ENCODE measurements at regions not wholly inside any gene's neighbourhood (a gene's known extent, or its start where the extent isn't known, plus 50 kb on each side); places are given as distances from the start of the nearest gene placed in this dataset.
"Not testable (repeated sequence)": the region's sequence is repeated elsewhere in the genome, so short reads cannot be mapped to it uniquely, and the experiment has no call there.

GRCh38 chr10:33871061-33871956 is 536.8 kb upstream of the NRP1 start:
- no peaks in the 10 kb centered on the region for H3K9me3 ChIP-seq (ENCODE audit: control insufficient read depth in 1 of 2, low read length in 2 of 2)
- no peaks in the 10 kb centered on the region for H3K36me3 ChIP-seq (ENCODE audit: control insufficient read depth in 1 of 2, insufficient read depth in 2 of 2, low read length in 2 of 2)
- H3K4me1 ChIP-seq (ENCODE audit: control insufficient read depth in 1 of 2, insufficient read depth in 2 of 2, low read length in 2 of 2) = peaks cover 0 to 6% of the 10 kb centered on the region in 2 donors
- H3K9ac ChIP-seq (ENCODE audit: low read depth in 1 of 2, low read length in 2 of 2) = no peak overlapping the region
- H3K27ac ChIP-seq (ENCODE audit: low read depth, low read length) = no peak overlapping the region
- H3K4me3 ChIP-seq (ENCODE audit: low read depth in 1 of 2, low read length in 2 of 2) = no peak overlapping the region
- H3K27me3 ChIP-seq (ENCODE audit: control insufficient read depth in 1 of 2, insufficient read depth in 2 of 2, low read length in 2 of 2) = no peaks in the 10 kb centered on the region

DNA sequence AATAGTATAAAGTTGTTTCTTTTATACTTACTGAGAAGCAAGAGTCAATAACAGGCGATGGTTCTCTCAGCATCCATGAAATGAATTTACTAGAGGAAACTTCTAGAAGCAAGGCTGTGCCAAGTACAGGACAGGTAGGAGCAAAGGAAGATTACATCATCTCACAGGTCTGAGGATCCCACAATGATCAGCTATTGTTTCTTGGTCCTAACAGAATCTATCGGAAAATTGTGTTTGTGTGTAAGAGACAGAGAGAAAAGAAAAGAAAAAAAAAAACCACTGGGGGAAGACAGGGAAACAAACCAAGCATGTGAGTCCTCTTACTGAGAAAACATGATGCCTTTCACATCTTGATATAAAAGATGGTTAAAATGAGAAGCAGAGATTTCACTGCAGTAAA is 535.0 kb upstream of the NRP1 start:
- H3K27ac ChIP-seq (ENCODE audit: low read depth, low read length) = no peak overlapping the region
- H3K9ac ChIP-seq (ENCODE audit: low read depth in 1 of 2, low read length in 2 of 2) = no peak overlapping the region

DNA sequence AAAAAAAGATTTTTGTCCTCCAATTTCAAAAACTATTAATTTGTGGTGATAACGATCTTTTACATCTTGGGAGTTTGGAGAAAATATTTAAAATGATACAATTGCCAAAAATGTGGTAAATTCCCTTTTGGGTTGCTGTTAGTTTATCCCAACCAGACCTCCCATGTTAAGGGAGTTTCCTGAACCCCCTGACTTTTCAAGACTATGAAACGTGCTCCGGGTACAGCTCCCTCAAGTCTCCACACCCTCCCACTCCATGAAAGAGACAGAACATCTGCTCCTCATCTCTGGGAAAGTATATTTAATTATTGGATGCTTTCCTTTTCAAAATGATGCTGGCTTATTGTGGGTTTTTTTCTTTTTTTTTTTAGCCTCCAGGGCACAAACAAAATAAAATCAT is 534.6 kb upstream of the NRP1 start:
- Histone ChIP-seq H3K27ac (ENCODE audit: low read depth, low read length) (no peak overlapping the region), H3K9ac (ENCODE audit: low read depth in 1 of 2, low read length in 2 of 2) (no peak overlapping the region), H3K9me3 (ENCODE audit: control insufficient read depth in 1 of 2, low read length in 2 of 2) (no peaks in the 10 kb centered on the region), H3K4me1 (ENCODE audit: control insufficient read depth in 1 of 2, insufficient read depth in 2 of 2, low read length in 2 of 2) (no peaks in the 10 kb centered on the region), H3K27me3 (ENCODE audit: control insufficient read depth in 1 of 2, insufficient read depth in 2 of 2, low read length in 2 of 2) (no peaks in the 10 kb centered on the region), H3K36me3 (ENCODE audit: control insufficient read depth in 1 of 2, insufficient read depth in 2 of 2, low read length in 2 of 2) (no peaks in the 10 kb centered on the region), H3K4me3 (ENCODE audit: low read depth in 1 of 2, low read length in 2 of 2) (no peak overlapping the region)

More for the DNA sequence above, 535.0 kb upstream of the NRP1 start:
- no peak overlapping the region for H3K4me3 ChIP-seq (ENCODE audit: low read depth in 1 of 2, low read length in 2 of 2)
- no peaks in the 10 kb centered on the region for H3K36me3 ChIP-seq (ENCODE audit: control insufficient read depth in 1 of 2, insufficient read depth in 2 of 2, low read length in 2 of 2)
- H3K27me3 ChIP-seq (ENCODE audit: control insufficient read depth in 1 of 2, insufficient read depth in 2 of 2, low read length in 2 of 2) = no peaks in the 10 kb centered on the region
- no peaks in the 10 kb centered on the region for H3K9me3 ChIP-seq (ENCODE audit: control insufficient read depth in 1 of 2, low read length in 2 of 2)
- no peaks in the 10 kb centered on the region for H3K4me1 ChIP-seq (ENCODE audit: control insufficient read depth in 1 of 2, insufficient read depth in 2 of 2, low read length in 2 of 2)

DNA sequence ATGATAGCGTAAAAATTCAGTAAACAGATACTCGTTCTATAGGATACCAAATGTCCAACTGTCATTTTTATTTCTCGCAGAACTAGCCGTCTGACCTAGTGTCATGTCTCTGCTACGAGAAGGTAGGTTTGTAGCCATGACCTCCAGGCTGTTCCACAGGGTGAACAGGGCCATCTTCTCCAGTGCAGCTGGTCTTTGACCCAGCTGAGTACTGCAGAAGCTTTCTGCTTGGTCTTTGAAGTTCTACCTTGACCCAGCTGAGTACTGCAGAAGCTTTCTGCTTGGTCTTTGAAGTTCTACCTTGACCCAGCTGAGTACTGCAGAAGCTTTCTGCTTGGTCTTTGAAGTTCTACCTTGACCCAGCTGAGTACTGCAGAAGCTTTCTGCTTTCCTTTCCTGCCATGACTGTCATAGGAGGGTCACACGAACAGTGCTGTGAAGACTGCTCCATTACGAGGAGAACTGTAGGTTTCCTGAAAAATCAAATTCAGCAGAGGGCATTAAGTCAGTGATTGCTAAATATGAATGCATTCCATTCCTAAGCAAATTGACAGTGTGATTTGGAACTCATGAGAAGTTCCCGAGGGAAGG is 532.8 kb upstream of the NRP1 start:
- H3K27me3 ChIP-seq (ENCODE audit: control insufficient read depth in 1 of 2, insufficient read depth in 2 of 2, low read length in 2 of 2); H3K27ac ChIP-seq (ENCODE audit: low read depth, low read length): not testable (repeated sequence)

GRCh38 chr10:33863352-33863751 is 528.9 kb upstream of the NRP1 start:
- no peak overlapping the region for H3K4me3 ChIP-seq (ENCODE audit: low read depth in 1 of 2, low read length in 2 of 2)
- no peaks in the 10 kb centered on the region for H3K9me3 ChIP-seq (ENCODE audit: control insufficient read depth in 1 of 2, low read length in 2 of 2)
- no peaks in the 10 kb centered on the region for H3K36me3 ChIP-seq (ENCODE audit: control insufficient read depth in 1 of 2, insufficient read depth in 2 of 2, low read length in 2 of 2)
- no peaks in the 10 kb centered on the region for H3K4me1 ChIP-seq (ENCODE audit: control insufficient read depth in 1 of 2, insufficient read depth in 2 of 2, low read length in 2 of 2)
- H3K27me3 ChIP-seq (ENCODE audit: control insufficient read depth in 1 of 2, insufficient read depth in 2 of 2, low read length in 2 of 2) = no peaks in the 10 kb centered on the region
- H3K27ac ChIP-seq (ENCODE audit: low read depth, low read length) = no peak overlapping the region
- H3K9ac ChIP-seq (ENCODE audit: low read depth in 1 of 2, low read length in 2 of 2) = no peak overlapping the region

More for the DNA sequence above, 532.8 kb upstream of the NRP1 start:
- H3K9me3 ChIP-seq (ENCODE audit: control insufficient read depth in 1 of 2, low read length in 2 of 2); H3K4me3 ChIP-seq (ENCODE audit: low read depth in 1 of 2, low read length in 2 of 2); H3K4me1 ChIP-seq (ENCODE audit: control insufficient read depth in 1 of 2, insufficient read depth in 2 of 2, low read length in 2 of 2); H3K36me3 ChIP-seq (ENCODE audit: control insufficient read depth in 1 of 2, insufficient read depth in 2 of 2, low read length in 2 of 2); H3K9ac ChIP-seq (ENCODE audit: low read depth in 1 of 2, low read length in 2 of 2): not testable (repeated sequence)

DNA sequence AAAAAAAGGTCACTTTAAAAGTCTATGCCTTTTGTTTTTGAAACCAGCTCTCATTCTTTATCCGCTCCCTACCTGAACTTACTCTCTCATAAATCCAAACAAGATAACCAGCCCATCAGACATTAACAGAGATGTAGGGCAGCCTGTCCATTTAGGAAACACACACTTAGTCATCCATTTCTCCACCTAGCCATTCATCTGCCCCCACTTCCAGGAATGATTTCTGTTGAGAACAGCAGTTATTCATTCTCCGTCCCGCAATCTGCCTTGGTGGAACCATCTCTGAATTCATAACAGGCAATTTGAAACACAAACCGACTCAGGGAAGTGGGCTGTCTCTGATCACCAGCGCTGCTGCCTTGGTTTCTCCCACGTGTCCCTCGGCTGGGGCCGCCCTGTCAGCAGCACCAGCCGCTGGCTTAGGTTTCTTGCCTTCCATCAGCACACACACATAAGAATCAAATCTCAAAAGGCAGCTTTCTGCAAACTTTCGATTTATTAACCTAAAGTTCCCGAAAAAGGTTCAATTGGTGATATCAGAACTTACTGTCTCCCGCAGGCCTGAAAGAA is 528.2 kb upstream of the NRP1 start:
- no peaks in the 10 kb centered on the region for H3K36me3 ChIP-seq (ENCODE audit: control insufficient read depth in 1 of 2, insufficient read depth in 2 of 2, low read length in 2 of 2)
- no peaks in the 10 kb centered on the region for H3K27me3 ChIP-seq (ENCODE audit: control insufficient read depth in 1 of 2, insufficient read depth in 2 of 2, low read length in 2 of 2)

DNA sequence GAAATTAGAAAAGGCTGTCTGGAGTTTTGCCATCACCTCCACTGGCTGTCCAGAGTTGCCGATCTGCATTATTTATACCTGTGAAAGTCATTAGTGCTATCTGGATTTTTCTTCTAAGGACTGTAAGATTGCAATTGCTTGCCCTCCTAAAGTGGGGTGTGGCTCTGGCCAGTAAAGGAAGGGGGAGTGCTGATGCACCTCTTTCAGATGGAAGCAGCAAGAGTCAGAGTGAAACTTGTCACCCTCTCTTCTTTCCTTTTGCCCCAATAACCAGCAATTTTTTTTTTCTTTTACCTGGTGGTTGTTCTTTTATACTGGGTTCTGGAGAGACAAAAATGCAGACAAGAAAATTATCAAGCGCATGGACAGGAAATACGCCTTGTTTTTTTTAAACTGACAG is 527.4 kb upstream of the NRP1 start:
- Histone ChIP-seq H3K27me3 (ENCODE audit: control insufficient read depth in 1 of 2, insufficient read depth in 2 of 2, low read length in 2 of 2) (no peaks in the 10 kb centered on the region), H3K9ac (ENCODE audit: low read depth in 1 of 2, low read length in 2 of 2) (no peak overlapping the region), H3K27ac (ENCODE audit: low read depth, low read length) (no peak overlapping the region), H3K9me3 (ENCODE audit: control insufficient read depth in 1 of 2, low read length in 2 of 2) (no peaks in the 10 kb centered on the region), H3K4me1 (ENCODE audit: control insufficient read depth in 1 of 2, insufficient read depth in 2 of 2, low read length in 2 of 2) (no peaks in the 10 kb centered on the region), H3K4me3 (ENCODE audit: low read depth in 1 of 2, low read length in 2 of 2) (no peak overlapping the region), H3K36me3 (ENCODE audit: control insufficient read depth in 1 of 2, insufficient read depth in 2 of 2, low read length in 2 of 2) (no peaks in the 10 kb centered on the region)

More for the DNA sequence above, 528.2 kb upstream of the NRP1 start:
- Histone ChIP-seq H3K4me1 (ENCODE audit: control insufficient read depth in 1 of 2, insufficient read depth in 2 of 2, low read length in 2 of 2) (no peaks in the 10 kb centered on the region), H3K9me3 (ENCODE audit: control insufficient read depth in 1 of 2, low read length in 2 of 2) (no peaks in the 10 kb centered on the region), H3K9ac (ENCODE audit: low read depth in 1 of 2, low read length in 2 of 2) (no peak overlapping the region), H3K27ac (ENCODE audit: low read depth, low read length) (no peak overlapping the region), H3K4me3 (ENCODE audit: low read depth in 1 of 2, low read length in 2 of 2) (no peak overlapping the region)

GRCh38 chr10:33861016-33861704 is 526.7 kb upstream of the NRP1 start:
- Histone ChIP-seq H3K36me3 (ENCODE audit: control insufficient read depth in 1 of 2, insufficient read depth in 2 of 2, low read length in 2 of 2) (no peaks in the 10 kb centered on the region), H3K9me3 (ENCODE audit: control insufficient read depth in 1 of 2, low read length in 2 of 2) (no peaks in the 10 kb centered on the region), H3K27ac (ENCODE audit: low read depth, low read length) (no peak overlapping the region), H3K9ac (ENCODE audit: low read depth in 1 of 2, low read length in 2 of 2) (no peak overlapping the region), H3K4me1 (ENCODE audit: control insufficient read depth in 1 of 2, insufficient read depth in 2 of 2, low read length in 2 of 2) (no peaks in the 10 kb centered on the region), H3K4me3 (ENCODE audit: low read depth in 1 of 2, low read length in 2 of 2) (no peak overlapping the region), H3K27me3 (ENCODE audit: control insufficient read depth in 1 of 2, insufficient read depth in 2 of 2, low read length in 2 of 2) (no peaks in the 10 kb centered on the region)

- no peaks in the 10 kb centered on the region for H3K9me3 ChIP-seq (ENCODE audit: control insufficient read depth in 1 of 2, low read length in 2 of 2)
- no peaks in the 10 kb centered on the region for H3K4me1 ChIP-seq (ENCODE audit: control insufficient read depth in 1 of 2, insufficient read depth in 2 of 2, low read length in 2 of 2)
- H3K27me3 ChIP-seq (ENCODE audit: control insufficient read depth in 1 of 2, insufficient read depth in 2 of 2, low read length in 2 of 2) = no peaks in the 10 kb centered on the region
- no peak overlapping the region for H3K27ac ChIP-seq (ENCODE audit: low read depth, low read length)
- no peak overlapping the region for H3K4me3 ChIP-seq (ENCODE audit: low read depth in 1 of 2, low read length in 2 of 2)
- H3K9ac ChIP-seq (ENCODE audit: low read depth in 1 of 2, low read length in 2 of 2) = no peak overlapping the region
- no peaks in the 10 kb centered on the region for H3K36me3 ChIP-seq (ENCODE audit: control insufficient read depth in 1 of 2, insufficient read depth in 2 of 2, low read length in 2 of 2)
These were observed 526.1 kb upstream of the NRP1 start for GRCh38 chr10:33860552-33860951.

All from duodenal mucosa (tissue), 2 donors.